PC-9 (cell line): ENCODE measurements at regions not wholly inside any gene's neighbourhood (a gene's known extent, or its start where the extent isn't known, plus 50 kb on each side); places are given as distances from the start of the nearest gene placed in this dataset.
A peak's percentile ranks its signal among the peaks of the same experiment; 100 is the strongest.

ENCODE experiments used
- BruUV-seq: library from RNA; stranded (reverse); fragments of 400-500 nt; replicated peaks from 2 replicates; lab custom pipeline; 2021; lab: Mats Ljungman, UMichigan
- CTCF ChIA-PET: fragments of 300-600 bp; sonication (Branson Sonifier 250); formaldehyde crosslinking; loops from one replicate; lab custom pipeline; 2022; ENCODE audit warnings: antibody characterized with exemption; lab: Charles Lee
- POLR2A ChIA-PET: fragments of 300-600 bp; sonication (Branson Sonifier 250); formaldehyde crosslinking; loops from one replicate; lab custom pipeline; 2022; ENCODE audit warnings: antibody characterized with exemption; ENCODE audit not compliant: unreplicated experiment; lab: Charles Lee
- DNase-seq, 2 experiments: peaks; one replicate each; pipeline versions ENCODE4 v3.0.0 to v3.0.0-alpha.2; 2015 to 2022; ENCODE audit warnings: mixed read lengths in 1 of 2
- H2AFZ ChIP-seq: fragments of 200-600 bp; sonication (generic); 2 replicates; pipeline ENCODE4 v1.8.1; 2017; ENCODE audit warnings: antibody characterized with exemption
- H3F3A ChIP-seq: fragments of 200-600 bp; sonication (generic); 2 replicates; pipeline ENCODE4 v1.8.1; 2017; ENCODE audit warnings: antibody characterized with exemption, mild to moderate bottlenecking, low read depth; ENCODE audit not compliant: insufficient read depth
- H3K27ac ChIP-seq: fragments of 200-600 bp; sonication (generic); 2 replicates; pipeline ENCODE4 v1.6.1; 2016; ENCODE audit warnings: mixed run types
- H3K27me3 ChIP-seq: fragments of 200-600 bp; sonication (generic); 2 replicates; pipeline ENCODE4 v1.6.1; 2016; ENCODE audit warnings: low read depth, mixed run types; ENCODE audit not compliant: insufficient read depth
- H3K36me3 ChIP-seq: fragments of 200-600 bp; sonication (generic); 2 replicates; pipeline ENCODE4 v1.6.1; 2016; ENCODE audit warnings: low read depth, mixed run types
- H3K4me1 ChIP-seq: fragments of 200-600 bp; sonication (generic); replicated peaks from 2 replicates; pipeline ENCODE4 v1.6.1; 2016; ENCODE audit warnings: mixed run types; ENCODE audit not compliant: insufficient read depth
- H3K4me2 ChIP-seq: fragments of 200-600 bp; sonication (generic); 2 replicates; pipeline ENCODE4 v1.6.1; 2017; ENCODE audit warnings: mixed run types
- H3K4me3 ChIP-seq: fragments of 200-600 bp; sonication (generic); 2 replicates; pipeline ENCODE4 v1.6.1; 2016; ENCODE audit warnings: mixed run types
- H3K79me2 ChIP-seq: fragments of 200-600 bp; sonication (generic); 2 replicates; pipeline ENCODE4 v1.6.1; 2017; ENCODE audit warnings: low read depth, mixed run types
- H3K9me2 ChIP-seq: fragments of 200-600 bp; sonication (generic); 2 replicates; pipeline ENCODE4 v1.8.1; 2017; ENCODE audit warnings: mild to moderate bottlenecking; ENCODE audit not compliant: insufficient read depth
- H3K9me3 ChIP-seq: fragments of 200-600 bp; sonication (generic); 2 replicates; pipeline ENCODE4 v1.8.1; 2016; ENCODE audit warnings: low read depth; ENCODE audit not compliant: insufficient read depth
- H4K20me1 ChIP-seq: fragments of 200-600 bp; sonication (generic); 2 replicates; pipeline ENCODE4 v1.8.1; 2017; ENCODE audit not compliant: insufficient read depth
- EZH2 ChIP-seq: fragments of 200-600 bp; sonication (generic); IDR thresholded peaks from 2 replicates; pipeline ENCODE4 v1.8.0; 2017; ENCODE audit warnings: antibody characterized with exemption, low read depth
- intact Hi-C: fragments of 100-400 bp; cut with micrococcal nuclease; formaldehyde crosslinking; loops from one replicate; pipeline ENCODE4 v1.10.0; 2022; ENCODE audit not compliant: unreplicated experiment
- TF ChIP-seq, protein P1 (sequence below): fragments of 200-600 bp; sonication (generic); conservative IDR thresholded peaks from 2 replicates; pipeline ENCODE4 v1.6.1; 2017; ENCODE audit warnings: mixed run types, antibody characterized with exemption, mild to moderate bottlenecking, moderate library complexity

DNA sequence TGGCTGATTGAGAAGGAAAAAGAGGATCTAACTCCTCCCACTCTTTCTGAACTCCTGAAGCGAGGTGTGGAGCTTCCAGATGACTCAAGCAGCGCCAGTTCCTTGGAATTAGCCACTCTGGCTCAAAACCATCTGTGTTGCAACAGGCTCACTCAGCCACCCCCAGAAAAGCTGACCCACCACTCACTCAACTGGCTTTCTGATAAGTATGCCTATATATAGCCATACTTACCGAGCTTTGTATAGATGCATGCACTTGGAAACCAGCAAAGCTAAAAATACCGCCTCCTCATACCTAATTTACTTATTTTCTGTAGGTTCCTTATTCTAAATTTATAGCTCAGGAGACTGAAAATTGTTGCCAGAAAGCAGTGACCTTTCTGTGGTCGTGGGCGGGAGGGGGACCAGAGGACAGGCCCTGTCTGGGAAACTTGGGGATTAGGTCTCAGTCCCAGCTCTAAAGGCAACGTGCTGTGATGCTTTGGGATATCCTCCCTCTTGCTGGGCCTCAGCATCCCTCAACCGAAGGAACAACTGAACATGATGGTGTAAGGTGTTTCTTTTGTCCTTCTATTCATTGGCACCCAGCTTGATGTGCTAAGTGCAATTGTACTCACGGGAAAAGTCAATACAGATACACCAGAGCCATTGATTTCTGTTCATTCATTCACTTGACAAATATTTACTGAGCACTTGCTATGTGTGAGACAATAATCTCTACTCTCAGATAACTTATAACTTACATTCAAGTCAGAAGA, 65.7 kb downstream of the NENF start:
- DNase-seq = peak; percentile 51 to 83
- BruUV-seq = no TSS peak
- POLR2A ChIA-PET = interaction anchor here (0.5 to 0.8 kb wide), 3 partner anchors 58 to 170 kb away, joined by 5 to 7 read pairs (median 6); partner anchors contain the start of gene ATF3
- no peaks in the 10 kb centered on the region for H4K20me1 ChIP-seq
- H3K27me3 ChIP-seq = no peaks in the 10 kb centered on the region
- H3K4me1 ChIP-seq = peaks cover 12% of the 10 kb centered on the region
- H3K9me2 ChIP-seq = no peaks in the 10 kb centered on the region
- no peak overlapping the region; the same call in 1 of the 2 replicates for H3K27ac ChIP-seq
- CTCF ChIA-PET = interaction anchor here (1.0 to 1.1 kb wide), 2 partner anchors 21 to 42 kb away, joined by 3 to 4 read pairs; no protein-coding TSS in a partner anchor
- no peaks in the 10 kb centered on the region for H3K9me3 ChIP-seq
- H2AFZ ChIP-seq = no peak overlapping the region
- no peak overlapping the region for H3K4me3 ChIP-seq
- intact Hi-C loops = no loop called here
- peak overlapping the region; percentile 6 for H3K4me2 ChIP-seq
- H3F3A ChIP-seq = peaks cover 8% of the 10 kb centered on the region; the same call in 1 of the 2 replicates
- no peak for TF ChIP-seq EZH2
- TF ChIP-seq, protein P1, sequence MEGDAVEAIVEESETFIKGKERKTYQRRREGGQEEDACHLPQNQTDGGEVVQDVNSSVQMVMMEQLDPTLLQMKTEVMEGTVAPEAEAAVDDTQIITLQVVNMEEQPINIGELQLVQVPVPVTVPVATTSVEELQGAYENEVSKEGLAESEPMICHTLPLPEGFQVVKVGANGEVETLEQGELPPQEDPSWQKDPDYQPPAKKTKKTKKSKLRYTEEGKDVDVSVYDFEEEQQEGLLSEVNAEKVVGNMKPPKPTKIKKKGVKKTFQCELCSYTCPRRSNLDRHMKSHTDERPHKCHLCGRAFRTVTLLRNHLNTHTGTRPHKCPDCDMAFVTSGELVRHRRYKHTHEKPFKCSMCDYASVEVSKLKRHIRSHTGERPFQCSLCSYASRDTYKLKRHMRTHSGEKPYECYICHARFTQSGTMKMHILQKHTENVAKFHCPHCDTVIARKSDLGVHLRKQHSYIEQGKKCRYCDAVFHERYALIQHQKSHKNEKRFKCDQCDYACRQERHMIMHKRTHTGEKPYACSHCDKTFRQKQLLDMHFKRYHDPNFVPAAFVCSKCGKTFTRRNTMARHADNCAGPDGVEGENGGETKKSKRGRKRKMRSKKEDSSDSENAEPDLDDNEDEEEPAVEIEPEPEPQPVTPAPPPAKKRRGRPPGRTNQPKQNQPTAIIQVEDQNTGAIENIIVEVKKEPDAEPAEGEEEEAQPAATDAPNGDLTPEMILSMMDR = no peak
- H3K79me2 ChIP-seq = no peaks in the 10 kb centered on the region
- no peaks in the 10 kb centered on the region for H3K36me3 ChIP-seq

DNA sequence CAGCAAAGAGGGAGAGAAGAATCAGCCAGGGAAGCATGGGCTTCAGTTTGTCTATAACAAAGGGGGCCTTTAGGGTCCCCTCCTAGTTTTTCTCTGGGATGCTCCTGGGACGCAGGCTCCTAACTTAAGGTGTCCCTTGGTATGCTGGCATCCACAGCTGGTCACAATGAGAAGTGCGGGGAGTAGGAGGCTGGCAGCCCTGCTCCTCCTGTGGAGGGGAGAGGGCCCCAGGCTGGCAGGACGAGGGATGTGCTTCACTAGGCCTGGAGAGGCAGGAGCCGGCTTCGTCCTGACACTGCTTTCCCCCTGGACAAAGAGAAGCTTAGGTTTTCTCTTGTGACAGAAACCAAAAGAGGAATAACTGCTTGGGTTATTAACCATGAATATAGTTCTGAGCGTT, 67.6 kb downstream of the NENF start:
- TF ChIP-seq EZH2 = no peak
- TF ChIP-seq, protein P1 = no peak
- no peaks in the 10 kb centered on the region for H3K36me3 ChIP-seq
- H3K79me2 ChIP-seq = no peaks in the 10 kb centered on the region
- H3K4me2 ChIP-seq = no peak overlapping the region
- no peak for DNase-seq
- peaks cover 8% of the 10 kb centered on the region; the same call in 1 of the 2 replicates for H3F3A ChIP-seq
- H3K9me3 ChIP-seq = no peaks in the 10 kb centered on the region
- H3K4me1 ChIP-seq = peaks cover 12% of the 10 kb centered on the region
- no peak overlapping the region for H2AFZ ChIP-seq
- intact Hi-C loops = no loop called here
- H3K4me3 ChIP-seq = no peak overlapping the region
- ChIA-PET CTCF (no interaction called here), POLR2A (no interaction called here)
- no peaks in the 10 kb centered on the region for H3K9me2 ChIP-seq
- H3K27ac ChIP-seq = no peak overlapping the region
- BruUV-seq = no TSS peak
- H4K20me1 ChIP-seq = no peaks in the 10 kb centered on the region
- H3K27me3 ChIP-seq = no peaks in the 10 kb centered on the region

DNA sequence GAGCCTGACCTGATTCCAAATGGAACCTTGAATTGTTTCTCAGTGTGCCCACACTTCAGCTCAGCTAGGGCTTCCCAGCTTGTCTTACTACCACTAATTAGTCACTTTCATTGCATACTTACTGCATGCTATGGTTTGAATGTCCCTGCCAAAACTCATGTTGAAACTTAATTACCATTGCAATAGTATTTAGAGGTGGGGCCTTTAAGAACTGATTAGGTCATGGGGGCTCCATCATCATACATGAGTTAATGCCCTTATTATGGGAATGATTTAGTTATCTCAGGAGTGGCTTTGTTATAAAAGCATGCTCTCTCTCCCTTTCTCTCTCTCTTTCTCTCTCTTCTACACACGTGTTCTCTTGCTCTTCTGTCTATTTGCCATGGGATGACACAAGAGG, 68.3 kb downstream of the NENF start:
- no peaks in the 10 kb centered on the region for H3K9me3 ChIP-seq
- no TSS peak for BruUV-seq
- H3K27ac ChIP-seq = no peak overlapping the region
- H3K36me3 ChIP-seq = no peaks in the 10 kb centered on the region
- H2AFZ ChIP-seq = no peak overlapping the region
- ChIA-PET POLR2A (interaction anchor here (0.6 kb wide), 1 partner anchor 27 kb away, joined by 4 read pairs; no protein-coding TSS in a partner anchor), CTCF (no interaction called here)
- no peak overlapping the region for H3K4me3 ChIP-seq
- H3K9me2 ChIP-seq = no peaks in the 10 kb centered on the region
- H3K79me2 ChIP-seq = no peaks in the 10 kb centered on the region
- no peaks in the 10 kb centered on the region for H4K20me1 ChIP-seq
- intact Hi-C loops = no loop called here
- TF ChIP-seq EZH2 = no peak
- TF ChIP-seq, protein P1 = no peak
- H3F3A ChIP-seq = peaks cover 8% of the 10 kb centered on the region; the same call in 1 of the 2 replicates
- peaks cover 12% of the 10 kb centered on the region for H3K4me1 ChIP-seq
- DNase-seq = no peak
- H3K4me2 ChIP-seq = no peak overlapping the region
- H3K27me3 ChIP-seq = no peaks in the 10 kb centered on the region
